Cardiac fibroblast (primary cell): ENCODE measurements at regions not wholly inside any gene's neighbourhood (a gene's known extent, or its start where the extent isn't known, plus 50 kb on each side); places are given as distances from the start of the nearest gene placed in this dataset.
"Not testable (repeated sequence)": the region's sequence is repeated elsewhere in the genome, so short reads cannot be mapped to it uniquely, and the experiment has no call there.

Experiments used
- DNase-seq, 2 donors: peaks; one replicate each; pipeline versions ENCODE4 v3.0.0 to v3.0.0-alpha.2; 2010; ENCODE audit warnings: low read depth in 2 of 2
- H3K4me3 ChIP-seq, 2 donors: replicated peaks in 1 of 2; 1 replicate in 1 of 2; 2 replicates in 1 of 2; pipeline ENCODE4 v1.5.1; 2011; ENCODE audit warnings: low read depth in 2 of 2, low read length in 2 of 2, mild to moderate bottlenecking in 2 of 2, moderate library complexity in 1 of 2
- CTCF ChIP-seq: IDR thresholded peaks from one replicate; pipeline ENCODE4 v1.5.1; 2011; ENCODE audit warnings: low read depth, mild to moderate bottlenecking, low read length, inconsistent platforms

GRCh38 chr4:45455217-45455616, 668.6 kb downstream of the GABRG1 start:
- DNase-seq = no peak
- TF ChIP-seq CTCF = no peak

GRCh38 chr4:45453258-45453853, 670.5 kb downstream of the GABRG1 start:
- peak; percentile 8 for TF ChIP-seq CTCF
- H3K4me3 ChIP-seq = no peak overlapping the region
- peak; percentile 10 to 29 for DNase-seq

More at GRCh38 chr4:45455217-45455616, 668.6 kb downstream of the GABRG1 start:
- no peak overlapping the region for H3K4me3 ChIP-seq

GRCh38 chr4:45442466-45442865, 681.4 kb downstream of the GABRG1 start:
- peak; percentile 13 for TF ChIP-seq CTCF
- no peak overlapping the region for H3K4me3 ChIP-seq
- DNase-seq = peak; percentile 1 to 24

GRCh38 chr4:45438047-45438446, 685.8 kb downstream of the GABRG1 start:
- peak in 1 of 2 donors; percentile 7 for DNase-seq
- TF ChIP-seq CTCF = no peak
- H3K4me3 ChIP-seq = no peak overlapping the region

- no peak overlapping the region for H3K4me3 ChIP-seq
- no peak for TF ChIP-seq CTCF
- DNase-seq = no peak
Observed at GRCh38 chr4:45437381-45437780, 686.5 kb downstream of the GABRG1 start.

GRCh38 chr4:45425135-45425534, 698.7 kb downstream of the GABRG1 start:
- TF ChIP-seq CTCF = no peak
- DNase-seq = no peak
- no peak overlapping the region for H3K4me3 ChIP-seq

- no peak overlapping the region for H3K4me3 ChIP-seq
- no peak for DNase-seq
- TF ChIP-seq CTCF = no peak
Observed at GRCh38 chr4:45423896-45424295, 697.5 kb upstream of the GNPDA2 start.

- not testable (repeated sequence) for DNase-seq, H3K4me3 ChIP-seq
Observed at GRCh38 chr4:45420091-45420674, 693.8 kb upstream of the GNPDA2 start.
